WTC11 (cell line): ENCODE measurements at regions not wholly inside any gene's neighbourhood (a gene's known extent, or its start where the extent isn't known, plus 50 kb on each side); places are given as distances from the start of the nearest gene placed in this dataset.

Experiments used
- ATAC-seq: fragments of 200-7000 bp; cut with Tn5 transposase; 2 replicates; pipeline ENCODE4 v1.10.0; 2021; ENCODE audit warnings: mild to moderate bottlenecking, moderate library complexity
- CTCF ChIA-PET: fragments of 300-600 bp; sonication (Branson Sonifier 250); formaldehyde crosslinking; loops from one replicate; lab custom pipeline; 2021; ENCODE audit warnings: antibody characterized with exemption; lab: Charles Lee
- POLR2A ChIA-PET: fragments of 350-600 bp; sonication (Branson Sonifier 250); formaldehyde crosslinking; loops from one replicate; lab custom pipeline; 2021; ENCODE audit warnings: antibody characterized with exemption; lab: Charles Lee
- DNase-seq: peaks from one replicate; pipeline ENCODE4 v3.0.0; 2021; ENCODE audit warnings: low spot score
- H3K27ac Mint-ChIP-seq: 2 replicates; pipeline ENCODE4 v1.8.0; 2021; ENCODE audit warnings: mixed read lengths
- H3K27me3 Mint-ChIP-seq: 2 replicates; pipeline ENCODE4 v1.8.0; 2021; ENCODE audit warnings: low read depth, mild to moderate bottlenecking, moderate library complexity, mixed read lengths
- H3K36me3 Mint-ChIP-seq: 2 replicates; pipeline ENCODE4 v1.8.0; 2021; ENCODE audit warnings: mixed read lengths
- H3K4me1 Mint-ChIP-seq: 2 replicates; pipeline ENCODE4 v1.8.0; 2022; ENCODE audit warnings: mixed read lengths
- H3K4me3 Mint-ChIP-seq: 2 replicates; pipeline ENCODE4 v1.8.0; 2021; ENCODE audit warnings: mild to moderate bottlenecking, moderate library complexity, mixed read lengths
- H3K9me3 Mint-ChIP-seq: 2 replicates; pipeline ENCODE4 v1.8.0; 2021; ENCODE audit warnings: mixed read lengths
- AR ChIP-seq: fragments of 250-450 bp; sonication (Bioruptor Pico); IDR thresholded peaks from 2 replicates; pipeline ENCODE4 v1.9.0; 2021; ENCODE audit warnings: mild to moderate bottlenecking
- CBFB ChIP-seq: sonication (generic); formaldehyde crosslinking; IDR thresholded peaks from 2 replicates; pipeline ENCODE4 v1.8.1; 2022; ENCODE audit warnings: mild to moderate bottlenecking, low read depth, missing genetic modification reagents
- ESRRA ChIP-seq: sonication (generic); formaldehyde crosslinking; IDR thresholded peaks from 2 replicates; pipeline ENCODE4 v1.8.1; 2022; ENCODE audit warnings: mild to moderate bottlenecking, missing genetic modification reagents, borderline replicate concordance
- GABPB1 ChIP-seq: sonication (generic); formaldehyde crosslinking; IDR thresholded peaks from 2 replicates; pipeline ENCODE4 v1.8.1; 2023; ENCODE audit warnings: mild to moderate bottlenecking, missing genetic modification reagents
- GRHL2 ChIP-seq: fragments of 250-450 bp; sonication (Bioruptor Pico); IDR thresholded peaks from 2 replicates; pipeline ENCODE4 v1.8.0; 2022; ENCODE audit warnings: mild to moderate bottlenecking, moderate library complexity; ENCODE audit not compliant: insufficient replicate concordance, severe bottlenecking
- JAZF1 ChIP-seq: fragments of 250-450 bp; sonication (Bioruptor Pico); IDR thresholded peaks from 2 replicates; pipeline ENCODE4 v1.9.0; 2021; ENCODE audit warnings: moderate library complexity, mild to moderate bottlenecking, inconsistent platforms
- JUN ChIP-seq: sonication (generic); formaldehyde crosslinking; IDR thresholded peaks from 2 replicates; pipeline ENCODE4 v1.8.0; 2023; ENCODE audit warnings: mild to moderate bottlenecking, missing genetic modification reagents
- MXD4 ChIP-seq: fragments of 250-450 bp; sonication (Bioruptor Pico); IDR thresholded peaks from 2 replicates; pipeline ENCODE4 v1.8.0; 2021; ENCODE audit warnings: mild to moderate bottlenecking, moderate library complexity, borderline replicate concordance
- SMAD4 ChIP-seq: sonication (generic); formaldehyde crosslinking; IDR thresholded peaks from 2 replicates; pipeline ENCODE4 v1.8.0; 2022; ENCODE audit warnings: mild to moderate bottlenecking, missing genetic modification reagents
- STAT6 ChIP-seq: sonication (generic); formaldehyde crosslinking; conservative IDR thresholded peaks from 2 replicates; pipeline ENCODE4 v1.8.1; 2023; ENCODE audit warnings: mild to moderate bottlenecking, low read depth, missing genetic modification reagents, moderate library complexity
- TCF7 ChIP-seq: sonication (generic); formaldehyde crosslinking; IDR thresholded peaks from 2 replicates; pipeline ENCODE4 v1.8.0; 2022; ENCODE audit warnings: mild to moderate bottlenecking, low read depth, missing genetic modification reagents, moderate library complexity
- TEAD1 ChIP-seq: sonication (generic); formaldehyde crosslinking; IDR thresholded peaks from 2 replicates; pipeline ENCODE4 v1.8.0; 2022; ENCODE audit warnings: mild to moderate bottlenecking, missing genetic modification reagents
- USF1 ChIP-seq: sonication (generic); formaldehyde crosslinking; IDR thresholded peaks from 2 replicates; pipeline ENCODE4 v1.8.0; 2022; ENCODE audit warnings: mild to moderate bottlenecking, missing genetic modification reagents
- USF2 ChIP-seq: sonication (generic); formaldehyde crosslinking; IDR thresholded peaks from 2 replicates; pipeline ENCODE4 v1.8.1; 2023; ENCODE audit warnings: mild to moderate bottlenecking, missing genetic modification reagents, moderate library complexity
- ZNF121 ChIP-seq: sonication (generic); formaldehyde crosslinking; IDR thresholded peaks from 2 replicates; pipeline ENCODE4 v1.8.0; 2023; ENCODE audit warnings: missing genetic modification reagents
- ZNF232 ChIP-seq: sonication (generic); formaldehyde crosslinking; IDR thresholded peaks from 2 replicates; pipeline ENCODE4 v1.8.0; 2022; ENCODE audit warnings: mild to moderate bottlenecking, missing genetic modification reagents
- ZNF423 ChIP-seq: fragments of 250-450 bp; sonication (Bioruptor Pico); IDR thresholded peaks from 2 replicates; pipeline ENCODE4 v2.1.2; 2022; ENCODE audit warnings: mild to moderate bottlenecking, moderate library complexity
- TF ChIP-seq, protein P1 (sequence below): sonication (generic); formaldehyde crosslinking; IDR thresholded peaks from 2 replicates; pipeline ENCODE4 v1.8.1; 2023; ENCODE audit warnings: mild to moderate bottlenecking, missing genetic modification reagents, moderate library complexity
- TF ChIP-seq, protein P2 (sequence below): fragments of 250-450 bp; sonication (Bioruptor Pico); IDR thresholded peaks from 2 replicates; pipeline ENCODE4 v1.9.0; 2021; ENCODE audit warnings: mild to moderate bottlenecking, borderline replicate concordance

DNA sequence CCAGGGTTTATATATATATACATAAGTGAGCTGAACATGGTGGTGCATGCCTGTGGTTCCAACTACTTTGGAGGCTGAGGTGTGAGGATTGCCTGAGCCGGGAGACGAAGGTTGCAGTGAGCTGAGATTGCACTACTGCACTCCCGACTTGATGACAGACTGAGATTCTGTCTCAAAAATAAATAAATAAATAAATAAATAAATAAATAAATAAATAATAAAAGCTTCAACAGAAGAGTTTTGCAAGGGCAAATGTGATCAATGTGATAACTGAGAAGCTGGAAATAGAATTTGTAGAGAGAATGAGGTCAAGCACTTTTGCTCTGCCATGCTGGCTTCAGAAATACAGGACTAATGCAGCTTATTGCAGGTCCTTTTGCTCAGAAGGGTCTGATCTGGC is 855.8 kb upstream of the PRMT6 start:
- H3K4me3 Mint-ChIP-seq, result no peak overlapping the region

DNA sequence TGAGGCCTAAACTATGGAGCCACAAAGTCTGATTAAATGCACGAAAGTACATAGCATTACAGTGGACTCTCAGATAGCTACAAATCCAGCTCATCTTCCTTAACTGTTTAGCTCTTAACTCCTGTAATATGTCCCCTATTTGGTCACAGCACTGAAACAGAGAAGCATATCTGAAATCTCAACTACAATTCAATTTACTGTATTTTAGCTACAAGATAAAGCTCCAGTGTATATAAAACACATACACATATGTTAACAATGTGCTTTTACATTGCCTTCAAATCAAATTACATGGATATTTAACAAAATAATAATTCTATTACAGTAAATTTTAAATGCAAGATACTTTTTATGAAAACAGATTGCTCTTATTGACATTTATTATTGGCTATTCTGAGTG is 849.3 kb upstream of the PRMT6 start:
- ATAC-seq (no peak), DNase-seq (no peak)
- Mint-ChIP-seq H3K27me3 (no peaks in the 10 kb centered on the region), H3K36me3 (no peaks in the 10 kb centered on the region), H3K27ac (no peak overlapping the region), H3K4me1 (peaks cover 2% of the 10 kb centered on the region), H3K9me3 (no peaks in the 10 kb centered on the region), H3K4me3 (no peak overlapping the region)
- ChIA-PET CTCF (no interaction called here), POLR2A (no interaction called here)
- no peak for TF ChIP-seq ZNF121
- TF ChIP-seq, protein P1, sequence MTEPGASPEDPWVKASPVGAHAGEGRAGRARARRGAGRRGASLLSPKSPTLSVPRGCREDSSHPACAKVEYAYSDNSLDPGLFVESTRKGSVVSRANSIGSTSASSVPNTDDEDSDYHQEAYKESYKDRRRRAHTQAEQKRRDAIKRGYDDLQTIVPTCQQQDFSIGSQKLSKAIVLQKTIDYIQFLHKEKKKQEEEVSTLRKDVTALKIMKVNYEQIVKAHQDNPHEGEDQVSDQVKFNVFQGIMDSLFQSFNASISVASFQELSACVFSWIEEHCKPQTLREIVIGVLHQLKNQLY, result no peak
- TF ChIP-seq SMAD4, result no peak
- TF ChIP-seq CBFB (CRISPR knock-in tag), result no peak
- no peak for TF ChIP-seq AR (CRISPR knock-in tag)

More for the DNA sequence above, 855.8 kb upstream of the PRMT6 start:
- H3K27ac Mint-ChIP-seq, result no peak overlapping the region
- H3K4me1 Mint-ChIP-seq, result peaks cover 8% of the 10 kb centered on the region
- no peaks in the 10 kb centered on the region for H3K36me3 Mint-ChIP-seq
- DNase-seq (no peak), ATAC-seq (no peak)
- TF ChIP-seq ZNF423 (CRISPR knock-in tag) (no peak), GRHL2 (CRISPR knock-in tag) (no peak), TEAD1 (CRISPR knock-in tag) (no peak), ESRRA (CRISPR knock-in tag) (no peak), MXD4 (CRISPR knock-in tag) (no peak), GABPB1 (CRISPR knock-in tag) (no peak), USF2 (CRISPR knock-in tag) (no peak), TCF7 (CRISPR knock-in tag) (no peak), JAZF1 (CRISPR knock-in tag) (no peak), JUN (CRISPR knock-in tag) (no peak), ZNF232 (no peak), USF1 (no peak), STAT6 (CRISPR knock-in tag) (no peak)
- TF ChIP-seq, protein P2, sequence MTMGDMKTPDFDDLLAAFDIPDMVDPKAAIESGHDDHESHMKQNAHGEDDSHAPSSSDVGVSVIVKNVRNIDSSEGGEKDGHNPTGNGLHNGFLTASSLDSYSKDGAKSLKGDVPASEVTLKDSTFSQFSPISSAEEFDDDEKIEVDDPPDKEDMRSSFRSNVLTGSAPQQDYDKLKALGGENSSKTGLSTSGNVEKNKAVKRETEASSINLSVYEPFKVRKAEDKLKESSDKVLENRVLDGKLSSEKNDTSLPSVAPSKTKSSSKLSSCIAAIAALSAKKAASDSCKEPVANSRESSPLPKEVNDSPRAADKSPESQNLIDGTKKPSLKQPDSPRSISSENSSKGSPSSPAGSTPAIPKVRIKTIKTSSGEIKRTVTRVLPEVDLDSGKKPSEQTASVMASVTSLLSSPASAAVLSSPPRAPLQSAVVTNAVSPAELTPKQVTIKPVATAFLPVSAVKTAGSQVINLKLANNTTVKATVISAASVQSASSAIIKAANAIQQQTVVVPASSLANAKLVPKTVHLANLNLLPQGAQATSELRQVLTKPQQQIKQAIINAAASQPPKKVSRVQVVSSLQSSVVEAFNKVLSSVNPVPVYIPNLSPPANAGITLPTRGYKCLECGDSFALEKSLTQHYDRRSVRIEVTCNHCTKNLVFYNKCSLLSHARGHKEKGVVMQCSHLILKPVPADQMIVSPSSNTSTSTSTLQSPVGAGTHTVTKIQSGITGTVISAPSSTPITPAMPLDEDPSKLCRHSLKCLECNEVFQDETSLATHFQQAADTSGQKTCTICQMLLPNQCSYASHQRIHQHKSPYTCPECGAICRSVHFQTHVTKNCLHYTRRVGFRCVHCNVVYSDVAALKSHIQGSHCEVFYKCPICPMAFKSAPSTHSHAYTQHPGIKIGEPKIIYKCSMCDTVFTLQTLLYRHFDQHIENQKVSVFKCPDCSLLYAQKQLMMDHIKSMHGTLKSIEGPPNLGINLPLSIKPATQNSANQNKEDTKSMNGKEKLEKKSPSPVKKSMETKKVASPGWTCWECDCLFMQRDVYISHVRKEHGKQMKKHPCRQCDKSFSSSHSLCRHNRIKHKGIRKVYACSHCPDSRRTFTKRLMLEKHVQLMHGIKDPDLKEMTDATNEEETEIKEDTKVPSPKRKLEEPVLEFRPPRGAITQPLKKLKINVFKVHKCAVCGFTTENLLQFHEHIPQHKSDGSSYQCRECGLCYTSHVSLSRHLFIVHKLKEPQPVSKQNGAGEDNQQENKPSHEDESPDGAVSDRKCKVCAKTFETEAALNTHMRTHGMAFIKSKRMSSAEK (CRISPR knock-in tag), result no peak
- peaks cover 8% of the 10 kb centered on the region; the same call in 1 of the 2 replicates for H3K9me3 Mint-ChIP-seq
- CTCF ChIA-PET, result no interaction called here
- no peaks in the 10 kb centered on the region for H3K27me3 Mint-ChIP-seq
- POLR2A ChIA-PET, result no interaction called here
